Parathyroid adenoma (tissue), 2 donors: ENCODE measurements at regions not wholly inside any gene's neighbourhood (a gene's known extent, or its start where the extent isn't known, plus 50 kb on each side); places are given as distances from the start of the nearest gene placed in this dataset.

Experiments used
- H2AFZ ChIP-seq: fragments of 300-600 bp; sonication (generic); one replicate; pipeline ENCODE4 v1.7.0; 2017; ENCODE audit warnings: antibody characterized with exemption, mild to moderate bottlenecking
- H3K27ac ChIP-seq: fragments of 300-600 bp; sonication (generic); one replicate; pipeline ENCODE4 v1.7.0; 2017
- H3K27me3 ChIP-seq: fragments of 300-600 bp; sonication (generic); one replicate; pipeline ENCODE4 v1.7.0; 2017; ENCODE audit warnings: low read length; ENCODE audit not compliant: control insufficient read depth, insufficient read depth
- H3K36me3 ChIP-seq: fragments of 300-600 bp; sonication (generic); one replicate; pipeline ENCODE4 v1.7.0; 2017; ENCODE audit warnings: low read length; ENCODE audit not compliant: control insufficient read depth, insufficient read depth
- H3K4me1 ChIP-seq: fragments of 300-600 bp; sonication (generic); one replicate; pipeline ENCODE4 v1.7.0; 2017; ENCODE audit warnings: control low read depth
- H3K4me2 ChIP-seq: fragments of 300-600 bp; sonication (generic); one replicate; pipeline ENCODE4 v1.7.0; 2017; ENCODE audit warnings: low read length
- H3K4me3 ChIP-seq: fragments of 300-600 bp; sonication (generic); one replicate; pipeline ENCODE4 v1.7.0; 2017; ENCODE audit warnings: low read depth, low read length
- H3K79me2 ChIP-seq: fragments of 300-600 bp; sonication (generic); one replicate; pipeline ENCODE4 v1.7.0; 2017; ENCODE audit warnings: control low read depth
- H3K9ac ChIP-seq: fragments of 300-600 bp; sonication (generic); one replicate; pipeline ENCODE4 v1.7.0; 2017; ENCODE audit warnings: mild to moderate bottlenecking
- H3K9me3 ChIP-seq: fragments of 300-600 bp; sonication (generic); one replicate; pipeline ENCODE4 v1.7.0; 2017; ENCODE audit warnings: low read length; ENCODE audit not compliant: control insufficient read depth
- TF ChIP-seq, protein P1 (sequence below): fragments of 300-600 bp; sonication (generic); IDR thresholded peaks from one replicate; pipeline ENCODE4 v1.7.0; 2017; ENCODE audit warnings: antibody characterized with exemption, mild to moderate bottlenecking
- donor health status: primary hyperparathyroidism.

DNA sequence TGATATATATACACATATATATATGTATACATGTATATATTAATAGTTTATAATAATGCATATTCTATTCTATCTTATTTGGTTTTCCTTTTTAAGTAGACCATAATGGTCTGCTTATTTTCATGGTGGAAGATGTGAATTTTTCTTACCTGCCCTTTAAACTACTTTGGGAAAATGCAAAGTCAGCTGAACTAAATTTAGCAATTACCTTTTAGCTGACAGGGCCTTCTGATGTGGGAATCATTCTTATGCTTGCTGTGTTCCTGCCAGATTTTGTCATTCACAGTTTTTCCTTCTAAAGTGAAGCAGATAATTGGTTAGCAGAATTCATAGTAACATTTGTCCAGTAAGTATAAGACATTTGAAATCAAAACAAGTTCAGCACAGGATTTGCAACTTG is 63.2 kb upstream of the SAMSN1 start:
- H3K4me2 ChIP-seq = no peak overlapping the region
- H2AFZ ChIP-seq = no peak overlapping the region
- no peaks in the 10 kb centered on the region for H3K27me3 ChIP-seq
- no peaks in the 10 kb centered on the region for H3K36me3 ChIP-seq
- TF ChIP-seq, protein P1, sequence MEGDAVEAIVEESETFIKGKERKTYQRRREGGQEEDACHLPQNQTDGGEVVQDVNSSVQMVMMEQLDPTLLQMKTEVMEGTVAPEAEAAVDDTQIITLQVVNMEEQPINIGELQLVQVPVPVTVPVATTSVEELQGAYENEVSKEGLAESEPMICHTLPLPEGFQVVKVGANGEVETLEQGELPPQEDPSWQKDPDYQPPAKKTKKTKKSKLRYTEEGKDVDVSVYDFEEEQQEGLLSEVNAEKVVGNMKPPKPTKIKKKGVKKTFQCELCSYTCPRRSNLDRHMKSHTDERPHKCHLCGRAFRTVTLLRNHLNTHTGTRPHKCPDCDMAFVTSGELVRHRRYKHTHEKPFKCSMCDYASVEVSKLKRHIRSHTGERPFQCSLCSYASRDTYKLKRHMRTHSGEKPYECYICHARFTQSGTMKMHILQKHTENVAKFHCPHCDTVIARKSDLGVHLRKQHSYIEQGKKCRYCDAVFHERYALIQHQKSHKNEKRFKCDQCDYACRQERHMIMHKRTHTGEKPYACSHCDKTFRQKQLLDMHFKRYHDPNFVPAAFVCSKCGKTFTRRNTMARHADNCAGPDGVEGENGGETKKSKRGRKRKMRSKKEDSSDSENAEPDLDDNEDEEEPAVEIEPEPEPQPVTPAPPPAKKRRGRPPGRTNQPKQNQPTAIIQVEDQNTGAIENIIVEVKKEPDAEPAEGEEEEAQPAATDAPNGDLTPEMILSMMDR = no peak
- no peak overlapping the region for H3K9ac ChIP-seq
- H3K79me2 ChIP-seq = no peaks in the 10 kb centered on the region
- no peaks in the 10 kb centered on the region for H3K9me3 ChIP-seq
- H3K4me1 ChIP-seq = no peaks in the 10 kb centered on the region
- H3K27ac ChIP-seq = no peak overlapping the region
- H3K4me3 ChIP-seq = peak overlapping the region; percentile 22

DNA sequence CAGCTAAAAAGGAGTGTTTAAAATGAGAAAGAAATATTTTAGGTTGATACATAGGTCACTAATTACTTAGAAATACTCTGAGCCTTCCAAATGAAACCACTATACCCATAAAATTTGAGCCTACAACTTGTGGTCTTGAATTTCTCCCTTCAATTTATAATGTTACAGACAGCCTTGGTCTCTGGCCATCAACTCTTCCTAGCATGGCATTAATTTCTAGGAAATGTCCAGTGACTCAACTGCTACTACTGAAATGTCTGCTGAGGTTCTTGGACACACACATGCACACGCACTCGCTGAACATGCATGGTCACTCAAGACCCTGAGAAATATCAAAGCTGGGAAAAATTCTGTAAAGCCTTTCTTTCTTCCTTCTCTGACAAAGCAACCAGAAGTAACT is 61.1 kb upstream of the SAMSN1 start:
- H3K4me3 ChIP-seq = no peak overlapping the region
- H2AFZ ChIP-seq = no peak overlapping the region
- H3K36me3 ChIP-seq = no peaks in the 10 kb centered on the region
- no peaks in the 10 kb centered on the region for H3K79me2 ChIP-seq
- H3K4me1 ChIP-seq = no peaks in the 10 kb centered on the region
- no peak overlapping the region for H3K4me2 ChIP-seq
- H3K27me3 ChIP-seq = no peaks in the 10 kb centered on the region
- no peak overlapping the region for H3K27ac ChIP-seq
- H3K9ac ChIP-seq = no peak overlapping the region
- H3K9me3 ChIP-seq = no peaks in the 10 kb centered on the region
- TF ChIP-seq, protein P1 = no peak

GRCh38 chr21:14603202-14603601 is 57.1 kb upstream of the SAMSN1 start:
- TF ChIP-seq, protein P1 = no peak
- H3K9me3 ChIP-seq = no peaks in the 10 kb centered on the region
- H3K4me3 ChIP-seq = no peak overlapping the region
- no peak overlapping the region for H3K4me2 ChIP-seq
- H3K4me1 ChIP-seq = no peaks in the 10 kb centered on the region
- no peak overlapping the region for H3K27ac ChIP-seq
- no peaks in the 10 kb centered on the region for H3K36me3 ChIP-seq
- H3K27me3 ChIP-seq = no peaks in the 10 kb centered on the region
- H3K79me2 ChIP-seq = no peaks in the 10 kb centered on the region
- no peak overlapping the region for H2AFZ ChIP-seq
- no peak overlapping the region for H3K9ac ChIP-seq

GRCh38 chr21:14602382-14602958 is 56.4 kb upstream of the SAMSN1 start:
- no peak overlapping the region for H3K27ac ChIP-seq
- no peaks in the 10 kb centered on the region for H3K79me2 ChIP-seq
- no peak overlapping the region for H3K4me3 ChIP-seq

More at GRCh38 chr21:14602382-14602958, 56.4 kb upstream of the SAMSN1 start:
- H3K9me3 ChIP-seq = no peaks in the 10 kb centered on the region
- H3K4me2 ChIP-seq = no peak overlapping the region
- H2AFZ ChIP-seq = no peak overlapping the region
- H3K27me3 ChIP-seq = no peaks in the 10 kb centered on the region
- TF ChIP-seq, protein P1 = no peak
- no peaks in the 10 kb centered on the region for H3K4me1 ChIP-seq
- H3K9ac ChIP-seq = no peak overlapping the region
- no peaks in the 10 kb centered on the region for H3K36me3 ChIP-seq
